ENCODE measurements at regions not wholly inside any gene's neighbourhood (a gene's known extent, or its start where the extent isn't known, plus 50 kb on each side); places are given as distances from the start of the nearest gene placed in this dataset.

DNA sequence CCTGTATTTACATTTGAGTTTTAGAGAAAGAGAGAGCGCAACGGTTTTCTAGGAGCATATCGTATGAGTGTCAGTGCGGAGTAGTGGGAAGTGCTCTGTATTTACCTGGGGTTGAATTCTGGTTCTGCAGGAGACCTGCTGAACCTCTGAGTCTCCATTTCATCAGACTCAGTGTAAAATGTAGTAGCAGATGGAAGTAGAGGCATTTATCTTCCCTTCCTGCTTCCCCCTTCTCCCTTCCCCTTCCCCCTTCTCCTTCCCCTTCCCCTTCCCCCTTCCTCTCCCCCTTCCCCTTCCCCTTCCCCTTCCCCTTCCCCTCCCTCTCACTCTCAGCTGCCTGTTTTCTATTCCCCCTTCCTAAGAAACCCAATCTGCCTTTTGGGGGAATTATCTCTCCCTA is 426.9 kb downstream of the NPIPA7 start:
- Histone ChIP-seq H3K27ac (no peak overlapping the region), H3K4me1 (no peaks in the 10 kb centered on the region), H3K4me3 (no peak overlapping the region), H3K9me3 (no peaks in the 10 kb centered on the region), H3K27me3 (peaks cover 0 to 16% (median 0%) of the 10 kb centered on the region in 4 donors), H3K36me3 (no peaks in the 10 kb centered on the region)
- intact Hi-C loops (cut with DNase I), result no loop called here
- WGBS, 2 donors, result 83 to 92% methylated on average over 4 of the region's 4 CpGs
- TF ChIP-seq POLR2A (IDR thresholded peaks at IDR 0.05), result no peak
- TF ChIP-seq, protein P1, sequence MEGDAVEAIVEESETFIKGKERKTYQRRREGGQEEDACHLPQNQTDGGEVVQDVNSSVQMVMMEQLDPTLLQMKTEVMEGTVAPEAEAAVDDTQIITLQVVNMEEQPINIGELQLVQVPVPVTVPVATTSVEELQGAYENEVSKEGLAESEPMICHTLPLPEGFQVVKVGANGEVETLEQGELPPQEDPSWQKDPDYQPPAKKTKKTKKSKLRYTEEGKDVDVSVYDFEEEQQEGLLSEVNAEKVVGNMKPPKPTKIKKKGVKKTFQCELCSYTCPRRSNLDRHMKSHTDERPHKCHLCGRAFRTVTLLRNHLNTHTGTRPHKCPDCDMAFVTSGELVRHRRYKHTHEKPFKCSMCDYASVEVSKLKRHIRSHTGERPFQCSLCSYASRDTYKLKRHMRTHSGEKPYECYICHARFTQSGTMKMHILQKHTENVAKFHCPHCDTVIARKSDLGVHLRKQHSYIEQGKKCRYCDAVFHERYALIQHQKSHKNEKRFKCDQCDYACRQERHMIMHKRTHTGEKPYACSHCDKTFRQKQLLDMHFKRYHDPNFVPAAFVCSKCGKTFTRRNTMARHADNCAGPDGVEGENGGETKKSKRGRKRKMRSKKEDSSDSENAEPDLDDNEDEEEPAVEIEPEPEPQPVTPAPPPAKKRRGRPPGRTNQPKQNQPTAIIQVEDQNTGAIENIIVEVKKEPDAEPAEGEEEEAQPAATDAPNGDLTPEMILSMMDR (IDR thresholded peaks at IDR 0.05), result no peak
- no peak for DNase-seq

DNA sequence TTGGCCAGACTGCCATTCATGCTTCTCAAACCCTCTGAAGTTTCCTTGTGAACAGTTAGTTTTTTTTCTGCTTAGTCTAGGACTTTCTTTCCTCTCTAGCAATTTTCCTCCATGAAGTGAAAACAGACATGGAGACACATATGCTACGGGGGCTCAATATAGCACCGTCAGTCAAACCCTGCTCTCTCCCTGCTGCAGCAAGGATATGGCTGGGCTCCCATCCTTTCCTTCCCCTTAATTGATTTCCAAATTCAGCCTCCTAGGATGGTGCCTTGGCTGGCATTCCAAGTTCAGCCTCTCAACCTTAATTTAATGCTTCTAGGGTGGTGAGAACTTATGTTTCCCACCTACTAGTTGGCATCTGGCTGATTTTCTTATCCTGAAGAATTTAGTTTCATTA is 436.7 kb downstream of the NPIPA7 start:
- intact Hi-C loops (cut with DNase I), result no loop called here
- H3K27ac ChIP-seq, result no peak overlapping the region
- H3K4me3 ChIP-seq, result no peak overlapping the region
- no peaks in the 10 kb centered on the region for H3K36me3 ChIP-seq
- H3K9me3 ChIP-seq, result no peaks in the 10 kb centered on the region
- 85% methylated on average over 2 of the region's 2 CpGs for WGBS, 2 donors
- H3K4me1 ChIP-seq, result no peaks in the 10 kb centered on the region
- no peak for TF ChIP-seq POLR2A (IDR thresholded peaks at IDR 0.05)
- TF ChIP-seq, protein P1 (IDR thresholded peaks at IDR 0.05), result no peak
- peaks cover 0 to 6% (median 0%) of the 10 kb centered on the region in 4 donors for H3K27me3 ChIP-seq
- DNase-seq, result no peak

DNA sequence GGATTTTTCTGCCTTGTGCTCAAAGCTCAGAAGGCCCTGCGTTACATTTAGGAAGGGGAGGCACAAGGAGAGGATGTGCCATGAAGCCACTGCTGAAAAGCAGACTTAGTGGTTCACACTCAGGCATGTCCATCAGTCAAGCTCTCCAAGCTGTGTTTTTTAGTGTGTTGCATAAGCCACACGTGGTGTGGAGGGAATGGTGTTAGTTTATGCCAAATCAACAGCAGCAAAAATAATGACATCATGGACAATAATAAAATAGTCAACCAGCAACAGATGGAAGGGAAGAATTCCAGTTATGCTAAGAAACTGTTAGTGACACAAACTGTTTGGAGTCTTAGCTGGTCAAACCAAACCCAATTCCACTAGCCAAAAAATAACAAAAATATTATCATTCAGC is 438.3 kb downstream of the NPIPA7 start:
- Histone ChIP-seq H3K27ac (no peak overlapping the region), H3K4me1 (no peaks in the 10 kb centered on the region), H3K36me3 (no peaks in the 10 kb centered on the region), H3K4me3 (no peak overlapping the region), H3K27me3 (peaks cover 0 to 6% (median 0%) of the 10 kb centered on the region in 4 donors), H3K9me3 (no peaks in the 10 kb centered on the region)
- WGBS, 2 donors, result 30 to 50% methylated on average over 1 to 2 of the region's 2 CpGs
- no peak for DNase-seq
- no peak for TF ChIP-seq POLR2A (IDR thresholded peaks at IDR 0.05)
- TF ChIP-seq, protein P1 (IDR thresholded peaks at IDR 0.05), result no peak
- intact Hi-C loops (cut with DNase I), result no loop called here

DNA sequence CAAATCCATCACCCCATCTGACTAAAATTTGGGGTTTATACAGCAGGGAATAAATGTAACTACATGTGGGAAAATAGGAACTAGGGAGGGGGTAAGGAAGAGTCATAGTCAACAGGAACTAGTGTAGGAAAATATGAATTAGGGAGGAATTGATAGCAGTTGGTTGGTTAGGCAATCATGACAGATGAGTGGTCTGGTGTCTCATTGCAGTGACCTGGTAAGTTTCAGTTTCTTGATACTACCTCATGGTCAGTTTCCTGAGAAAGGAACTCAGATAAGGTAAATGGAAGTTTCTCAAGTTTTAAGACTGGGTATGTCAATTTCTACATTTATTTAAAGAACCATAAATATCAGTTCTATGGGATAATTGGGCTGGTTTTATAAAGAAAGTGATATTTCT is 442.3 kb downstream of the NPIPA7 start:
- H3K27me3 ChIP-seq, result peaks cover 0 to 6% (median 0%) of the 10 kb centered on the region in 4 donors
- no peaks in the 10 kb centered on the region for H3K36me3 ChIP-seq
- no peaks in the 10 kb centered on the region for H3K4me1 ChIP-seq
- H3K9me3 ChIP-seq, result no peaks in the 10 kb centered on the region
- H3K27ac ChIP-seq, result no peak overlapping the region
- intact Hi-C loops (cut with DNase I), result no loop called here
- H3K4me3 ChIP-seq, result no peak overlapping the region
- DNase-seq, result no peak
- no peak for TF ChIP-seq POLR2A (IDR thresholded peaks at IDR 0.05)
- TF ChIP-seq, protein P1 (IDR thresholded peaks at IDR 0.05), result no peak

DNA sequence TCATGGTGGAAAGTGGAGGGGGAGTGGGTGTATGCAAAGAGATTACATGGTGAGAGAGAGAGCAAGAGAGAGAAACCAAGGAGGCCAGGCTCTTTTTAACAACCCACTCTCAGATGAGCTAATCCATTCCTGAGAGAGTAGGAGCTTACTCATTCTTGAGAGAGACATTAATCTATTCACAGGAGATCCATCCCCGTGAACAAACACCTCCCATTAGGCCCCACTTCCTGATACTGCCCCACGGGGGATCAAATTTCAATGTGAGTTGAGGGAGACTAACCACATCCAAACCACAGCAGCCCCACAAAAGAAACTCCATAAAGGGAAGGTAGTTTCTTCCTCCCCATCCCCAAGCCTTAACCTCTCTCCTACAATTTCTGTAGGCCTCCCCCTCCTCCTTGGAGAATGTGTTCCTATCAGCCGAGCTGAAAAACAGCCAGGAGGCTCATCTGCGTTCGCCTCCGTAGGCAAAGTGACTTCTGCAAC is 450.0 kb downstream of the NPIPA7 start:
- H3K4me3 ChIP-seq, result no peak overlapping the region
- no peak overlapping the region for H3K27ac ChIP-seq
- H3K4me1 ChIP-seq, result no peaks in the 10 kb centered on the region
- peaks cover 0 to 5% (median 0%) of the 10 kb centered on the region in 4 donors for H3K27me3 ChIP-seq
- H3K9me3 ChIP-seq, result no peaks in the 10 kb centered on the region
- 53% methylated on average over 6 of the region's 6 CpGs for WGBS, 2 donors
- intact Hi-C loops (cut with DNase I), result no loop called here
- no peak for TF ChIP-seq POLR2A (IDR thresholded peaks at IDR 0.05)
- TF ChIP-seq, protein P1 (IDR thresholded peaks at IDR 0.05), result no peak
- H3K36me3 ChIP-seq, result no peaks in the 10 kb centered on the region
- DNase-seq, result no peak

Measured in esophagus squamous epithelium (tissue), 5 donors.